OCI-LY3 (cell line): ENCODE measurements at regions not wholly inside any gene's neighbourhood (a gene's known extent, or its start where the extent isn't known, plus 50 kb on each side); places are given as distances from the start of the nearest gene placed in this dataset.
"Not testable (repeated sequence)": the region's sequence is repeated elsewhere in the genome, so short reads cannot be mapped to it uniquely, and the experiment has no call there.

Experiments
- H2AFZ ChIP-seq: fragments of 200-600, 300-600 bp; shearing (Covaris generic); 2 replicates; pipeline ENCODE4 v1.6.0; 2014; ENCODE audit warnings: antibody characterized with exemption, low read depth, low read length
- H3K27ac ChIP-seq: fragments of 200-600, 300-600 bp; sonication (generic); 2 replicates; pipeline ENCODE4 v1.5.1; 2014; ENCODE audit warnings: mild to moderate bottlenecking, low read length, moderate library complexity, mixed read lengths
- H3K27me3 ChIP-seq: fragments of 200-600, 300-600 bp; sonication (generic); 2 replicates; pipeline ENCODE4 v1.6.1; 2014; ENCODE audit warnings: low read depth, low read length, mixed read lengths
- H3K36me3 ChIP-seq: fragments of 200-600, 300-600 bp; sonication (generic); replicated peaks from 2 replicates; pipeline ENCODE3; 2014; ENCODE audit warnings: low read depth, low read length, mixed read lengths
- H3K4me1 ChIP-seq: fragments of 300-600, 200-600 bp; sonication (generic); 2 replicates; pipeline ENCODE4 v1.6.1; 2014; ENCODE audit warnings: low read length, mixed read lengths
- H3K4me2 ChIP-seq: fragments of 200-600, 300-600 bp; sonication (generic); 2 replicates; pipeline ENCODE4 v1.6.1; 2014; ENCODE audit warnings: low read length, mixed read lengths
- H3K4me3 ChIP-seq: fragments of 300-600, 200-600 bp; sonication (generic); 2 replicates; pipeline ENCODE4 v1.5.1; 2014; ENCODE audit warnings: antibody characterized with exemption, mild to moderate bottlenecking, low read length, moderate library complexity
- H3K79me2 ChIP-seq: fragments of 300-600, 200-600 bp; shearing (Covaris generic); 2 replicates; pipeline ENCODE4 v1.6.1; 2014; ENCODE audit warnings: mild to moderate bottlenecking, low read length, mixed read lengths
- H3K9ac ChIP-seq: fragments of 300-600, 200-600 bp; shearing (Covaris generic); 2 replicates; pipeline ENCODE4 v1.6.0; 2014; ENCODE audit warnings: mild to moderate bottlenecking, low read length, moderate library complexity
- H3K9me3 ChIP-seq: fragments of 200-600, 300-600 bp; shearing (Covaris generic); 2 replicates; pipeline ENCODE4 v1.6.1; 2014; ENCODE audit warnings: low read length, mixed read lengths; ENCODE audit not compliant: insufficient read depth
- H4K20me1 ChIP-seq: fragments of 200-600, 300-600 bp; sonication (generic); 2 replicates; pipeline ENCODE4 v1.6.1; 2016; ENCODE audit warnings: low read length, mixed read lengths; ENCODE audit not compliant: insufficient read depth
- CTCF ChIP-seq: fragments of 200-600, 300-600 bp; sonication (generic); IDR thresholded peaks from 2 replicates; pipeline ENCODE4 v1.5.1; 2014; ENCODE audit warnings: antibody characterized with exemption, low read length, low read depth
- EZH2phosphoT487 ChIP-seq: fragments of 200-600 bp; shearing (Covaris generic); IDR thresholded peaks from 2 replicates; pipeline ENCODE4 v1.6.1; 2018; ENCODE audit warnings: antibody characterized with exemption, mixed run types, low read depth

DNA sequence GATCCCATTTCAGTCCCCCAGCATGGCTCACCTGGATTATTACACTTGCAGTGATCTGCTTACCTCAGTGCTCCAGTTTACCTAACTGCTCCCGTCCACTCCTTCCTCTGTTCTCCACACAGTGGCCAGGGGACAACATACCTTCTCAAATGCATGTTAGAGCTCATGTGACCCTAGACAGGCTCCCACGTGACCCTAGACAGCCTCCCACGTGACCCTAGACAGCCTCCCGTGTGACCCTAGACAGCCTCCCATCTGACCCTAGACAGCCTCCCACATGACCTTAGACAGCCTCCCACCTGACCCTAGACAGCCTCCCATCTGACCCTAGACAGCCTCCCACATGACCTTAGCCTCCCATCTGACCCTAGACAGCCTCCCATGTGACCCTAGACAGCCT, 226.0 kb upstream of the TMEM132C start:
- TF ChIP-seq EZH2phosphoT487: no peak
- TF ChIP-seq CTCF: no peak
- Histone ChIP-seq H3K9me3 (no peaks in the 10 kb centered on the region), H3K4me3 (no peak overlapping the region), H3K27me3 (peaks cover 9% of the 10 kb centered on the region; the same call in 1 of the 2 replicates), H3K27ac (no peak overlapping the region), H3K9ac (no peak overlapping the region), H4K20me1 (no peaks in the 10 kb centered on the region), H3K4me1 (peaks cover 11% of the 10 kb centered on the region), H3K36me3 (no peaks in the 10 kb centered on the region), H2AFZ (no peak overlapping the region), H3K79me2 (no peaks in the 10 kb centered on the region), H3K4me2 (no peak overlapping the region)

DNA sequence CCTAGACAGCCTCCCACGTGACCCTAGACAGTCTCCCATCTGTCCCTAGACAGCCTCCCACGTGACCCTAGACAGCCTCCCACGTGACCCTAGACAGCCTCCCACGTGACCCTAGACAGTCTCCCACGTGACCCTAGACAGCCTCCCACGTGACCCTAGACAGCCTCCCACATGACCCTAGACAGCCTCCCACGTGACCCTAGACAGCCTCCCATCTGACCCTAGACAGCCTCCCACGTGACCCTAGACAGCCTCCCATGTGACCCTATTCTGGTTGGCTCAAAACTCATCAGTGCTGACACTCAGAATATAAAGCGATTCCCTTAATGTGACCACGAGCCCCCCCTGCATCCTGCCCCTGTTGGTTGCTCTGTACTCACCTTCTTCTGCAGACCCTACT, 224.7 kb upstream of the TMEM132C start:
- not testable (repeated sequence) for H3K4me3 ChIP-seq, H4K20me1 ChIP-seq, H3K36me3 ChIP-seq, H3K79me2 ChIP-seq, H2AFZ ChIP-seq, H3K27ac ChIP-seq, H3K9ac ChIP-seq, H3K9me3 ChIP-seq
- H3K4me2 ChIP-seq: peak overlapping the region; percentile 37; the same call in 1 of the 2 replicates
- H3K27me3 ChIP-seq: peaks cover 10% of the 10 kb centered on the region; the same call in 1 of the 2 replicates
- peaks cover 11% of the 10 kb centered on the region for H3K4me1 ChIP-seq

- no peaks in the 10 kb centered on the region for H4K20me1 ChIP-seq
- H3K9ac ChIP-seq: no peak overlapping the region
- H2AFZ ChIP-seq: no peak overlapping the region
- H3K4me2 ChIP-seq: peak overlapping the region; percentile 37
- H3K27ac ChIP-seq: peak overlapping the region; percentile 29; the same call in 1 of the 2 replicates
- H3K36me3 ChIP-seq: no peaks in the 10 kb centered on the region
- peaks cover 11% of the 10 kb centered on the region for H3K4me1 ChIP-seq
- H3K9me3 ChIP-seq: no peaks in the 10 kb centered on the region
- no peaks in the 10 kb centered on the region for H3K79me2 ChIP-seq
- peak overlapping the region; percentile 15; the same call in 1 of the 2 replicates for H3K4me3 ChIP-seq
- TF ChIP-seq CTCF (no peak), EZH2phosphoT487 (no peak)
- H3K27me3 ChIP-seq: peaks cover 5% of the 10 kb centered on the region; the same call in 1 of the 2 replicates
These were observed 224.1 kb upstream of the TMEM132C start for GRCh38 chr12:128042825-128043224.

GRCh38 chr12:128043317-128043716, 223.7 kb upstream of the TMEM132C start:
- H3K4me2 ChIP-seq: peak overlapping the region; percentile 37
- TF ChIP-seq CTCF: no peak
- no peak for TF ChIP-seq EZH2phosphoT487
- H3K27me3 ChIP-seq: peaks cover 4% of the 10 kb centered on the region; the same call in 1 of the 2 replicates
- no peak overlapping the region for H3K9ac ChIP-seq
- no peaks in the 10 kb centered on the region for H3K79me2 ChIP-seq
- peak overlapping the region; percentile 29; the same call in 1 of the 2 replicates for H3K27ac ChIP-seq
- H2AFZ ChIP-seq: no peak overlapping the region
- no peak overlapping the region for H3K4me3 ChIP-seq
- no peaks in the 10 kb centered on the region for H3K9me3 ChIP-seq
- H3K4me1 ChIP-seq: peaks cover 11% of the 10 kb centered on the region
- no peaks in the 10 kb centered on the region for H4K20me1 ChIP-seq
- H3K36me3 ChIP-seq: no peaks in the 10 kb centered on the region
